Epithelial cell of proximal tubule (primary cell): ENCODE measurements at regions not wholly inside any gene's neighbourhood (a gene's known extent, or its start where the extent isn't known, plus 50 kb on each side); places are given as distances from the start of the nearest gene placed in this dataset.
A peak's percentile ranks its signal among the peaks of the same experiment; 100 is the strongest.
"Not testable (repeated sequence)": the region's sequence is repeated elsewhere in the genome, so short reads cannot be mapped to it uniquely, and the experiment has no call there.

ENCODE experiments used
- DNase-seq: peaks from one replicate; pipeline ENCODE4 v3.0.0-alpha.2; 2011; ENCODE audit warnings: low read depth
- H3K4me3 ChIP-seq: 2 replicates; pipeline ENCODE4 v1.5.1; 2011; ENCODE audit warnings: low read depth, mild to moderate bottlenecking, low read length
- CTCF ChIP-seq: conservative IDR thresholded peaks from 2 replicates; pipeline ENCODE4 v1.5.1; 2012; ENCODE audit warnings: low read depth, mild to moderate bottlenecking, low read length

GRCh38 chr1:219058891-219059820, 114.5 kb upstream of the LYPLAL1 start:
- H3K4me3 ChIP-seq: no peak overlapping the region
- no peak for DNase-seq
- no peak for TF ChIP-seq CTCF

GRCh38 chr1:219060798-219061197, 112.9 kb upstream of the LYPLAL1 start:
- DNase-seq: no peak
- TF ChIP-seq CTCF: no peak
- no peak overlapping the region for H3K4me3 ChIP-seq

GRCh38 chr1:219062161-219062560, 111.5 kb upstream of the LYPLAL1 start:
- TF ChIP-seq CTCF: no peak
- no peak for DNase-seq

GRCh38 chr1:219066098-219066497, 107.6 kb upstream of the LYPLAL1 start:
- TF ChIP-seq CTCF: no peak
- H3K4me3 ChIP-seq: no peak overlapping the region
- no peak for DNase-seq

More at GRCh38 chr1:219062161-219062560, 111.5 kb upstream of the LYPLAL1 start:
- H3K4me3 ChIP-seq: no peak overlapping the region

- peak; percentile 66 for TF ChIP-seq CTCF
- DNase-seq: peak; percentile 52
- H3K4me3 ChIP-seq: no peak overlapping the region
Measured at GRCh38 chr1:219066631-219067349, 106.9 kb upstream of the LYPLAL1 start.

GRCh38 chr1:219067350-219067712, 106.3 kb upstream of the LYPLAL1 start:
- no peak for TF ChIP-seq CTCF
- H3K4me3 ChIP-seq: no peak overlapping the region
- DNase-seq: no peak

GRCh38 chr1:219070395-219070794, 103.3 kb upstream of the LYPLAL1 start:
- not testable (repeated sequence) for H3K4me3 ChIP-seq, DNase-seq
